ENCODE measurements at regions not wholly inside any gene's neighbourhood (a gene's known extent, or its start where the extent isn't known, plus 50 kb on each side); places are given as distances from the start of the nearest gene placed in this dataset.

DNA sequence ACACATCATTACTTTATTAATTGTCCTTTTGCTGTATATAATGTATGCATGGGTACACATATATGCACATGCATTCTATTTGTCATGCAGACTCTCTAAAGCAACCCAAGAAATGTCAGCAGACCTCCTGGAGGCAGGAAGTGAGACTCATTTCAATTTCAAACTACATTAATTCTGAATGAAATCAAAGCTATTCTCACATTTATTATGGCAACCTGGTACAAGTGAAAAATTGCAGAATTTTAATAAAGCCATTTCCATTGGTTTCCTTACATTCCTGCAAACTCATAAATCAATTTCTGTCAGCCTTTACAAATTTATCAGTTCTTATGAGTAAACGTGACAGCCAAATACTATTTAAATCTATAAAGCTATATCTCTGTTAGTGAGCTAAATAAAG lies 430.4 kb upstream of the NUDT12 start:
- TF ChIP-seq, protein P1, sequence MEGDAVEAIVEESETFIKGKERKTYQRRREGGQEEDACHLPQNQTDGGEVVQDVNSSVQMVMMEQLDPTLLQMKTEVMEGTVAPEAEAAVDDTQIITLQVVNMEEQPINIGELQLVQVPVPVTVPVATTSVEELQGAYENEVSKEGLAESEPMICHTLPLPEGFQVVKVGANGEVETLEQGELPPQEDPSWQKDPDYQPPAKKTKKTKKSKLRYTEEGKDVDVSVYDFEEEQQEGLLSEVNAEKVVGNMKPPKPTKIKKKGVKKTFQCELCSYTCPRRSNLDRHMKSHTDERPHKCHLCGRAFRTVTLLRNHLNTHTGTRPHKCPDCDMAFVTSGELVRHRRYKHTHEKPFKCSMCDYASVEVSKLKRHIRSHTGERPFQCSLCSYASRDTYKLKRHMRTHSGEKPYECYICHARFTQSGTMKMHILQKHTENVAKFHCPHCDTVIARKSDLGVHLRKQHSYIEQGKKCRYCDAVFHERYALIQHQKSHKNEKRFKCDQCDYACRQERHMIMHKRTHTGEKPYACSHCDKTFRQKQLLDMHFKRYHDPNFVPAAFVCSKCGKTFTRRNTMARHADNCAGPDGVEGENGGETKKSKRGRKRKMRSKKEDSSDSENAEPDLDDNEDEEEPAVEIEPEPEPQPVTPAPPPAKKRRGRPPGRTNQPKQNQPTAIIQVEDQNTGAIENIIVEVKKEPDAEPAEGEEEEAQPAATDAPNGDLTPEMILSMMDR (conservative IDR thresholded peaks at IDR 0.05; ENCODE audit: low read length): no peak
- TF ChIP-seq EZH2phosphoT487 (IDR thresholded peaks at IDR 0.05; ENCODE audit: borderline replicate concordance, low read depth, low read length): no peak
